ENCODE measurements at regions not wholly inside any gene's neighbourhood (a gene's known extent, or its start where the extent isn't known, plus 50 kb on each side); places are given as distances from the start of the nearest gene placed in this dataset.

DNA sequence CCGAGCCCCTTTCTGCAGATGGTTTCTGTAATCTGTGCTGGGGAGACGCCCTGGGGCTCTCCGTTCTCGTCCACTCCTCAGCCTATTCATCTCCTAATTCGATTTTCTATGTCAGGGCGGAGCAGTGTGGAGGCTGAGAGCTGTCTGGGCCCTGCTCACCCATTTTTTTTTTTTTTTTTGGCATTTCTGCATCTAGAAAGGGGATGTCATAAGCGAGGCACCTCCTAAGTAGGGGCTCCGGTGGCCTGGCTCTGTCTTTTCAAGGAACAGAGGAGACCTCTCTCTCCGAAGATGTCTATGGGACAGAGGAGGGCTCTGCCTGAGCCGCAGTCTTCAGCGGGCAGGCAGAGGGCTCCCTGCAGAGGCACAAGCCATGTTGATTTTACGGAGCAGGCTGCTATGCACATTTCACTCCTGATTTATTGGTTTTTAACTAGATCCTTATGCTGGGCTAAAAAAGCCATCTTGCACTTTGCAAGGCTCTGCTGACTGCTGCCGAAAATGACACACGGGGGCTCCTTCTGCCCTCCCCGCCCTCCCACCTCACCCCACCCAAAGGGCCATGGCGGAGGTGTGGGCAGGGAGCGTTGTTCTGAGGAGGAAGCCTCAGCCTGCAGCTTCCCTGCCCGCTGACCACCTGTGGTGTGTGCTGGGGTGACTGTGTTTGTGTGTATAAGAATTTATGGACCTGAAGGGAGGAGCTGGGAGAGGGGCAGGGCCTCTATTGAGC, 71.0 kb downstream of the FOXD2 start:
- Histone ChIP-seq H3K27ac (ENCODE audit: low read depth, low read length) (no peak overlapping the region), H3K9ac (ENCODE audit: low read depth, low read length) (no peak overlapping the region), H3K4me1 (ENCODE audit: control insufficient read depth, insufficient read depth, low read length) (peaks cover 2% of the 10 kb centered on the region; the same call in 1 of the 2 replicates), H3K9me3 (ENCODE audit: control insufficient read depth, insufficient read depth, low read length) (no peaks in the 10 kb centered on the region), H3K27me3 (ENCODE audit: control insufficient read depth, insufficient read depth, low read length) (peaks cover 81% of the 10 kb centered on the region), H3K4me3 (ENCODE audit: low read depth, low read length) (peak overlapping the region; percentile 58), H3K36me3 (ENCODE audit: control insufficient read depth, insufficient read depth, low read length) (no peaks in the 10 kb centered on the region)

DNA sequence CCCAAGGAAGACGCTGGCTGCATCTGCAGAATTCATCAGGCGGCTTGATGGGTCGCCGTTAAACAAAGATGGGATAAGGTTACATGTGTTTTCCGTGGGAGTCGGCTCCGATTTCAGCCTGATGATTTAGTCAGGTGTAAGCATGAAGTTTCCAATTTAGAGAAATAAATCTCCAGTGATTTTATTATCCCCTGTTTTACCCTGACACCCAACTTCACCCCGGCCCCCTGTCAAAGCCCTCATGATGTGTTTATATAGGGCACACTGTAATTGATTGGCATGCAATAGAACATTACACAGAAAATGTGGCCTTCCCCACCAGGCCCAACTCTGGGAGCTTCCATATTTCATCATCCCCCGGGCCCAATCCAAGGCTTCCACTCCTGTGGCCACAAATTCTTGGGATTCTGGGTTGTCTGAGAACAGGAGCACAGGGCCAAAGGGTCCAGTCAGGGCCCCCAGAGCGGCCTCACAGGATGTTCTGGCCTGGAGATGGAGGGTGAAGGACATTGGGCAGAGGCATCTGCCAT, 72.5 kb downstream of the FOXD2 start:
- peaks cover 80% of the 10 kb centered on the region for H3K27me3 ChIP-seq (ENCODE audit: control insufficient read depth, insufficient read depth, low read length)
- H3K4me3 ChIP-seq (ENCODE audit: low read depth, low read length) = no peak overlapping the region
- H3K4me1 ChIP-seq (ENCODE audit: control insufficient read depth, insufficient read depth, low read length) = peaks cover 2% of the 10 kb centered on the region; the same call in 1 of the 2 replicates
- no peak overlapping the region for H3K27ac ChIP-seq (ENCODE audit: low read depth, low read length)
- no peaks in the 10 kb centered on the region for H3K36me3 ChIP-seq (ENCODE audit: control insufficient read depth, insufficient read depth, low read length)
- no peak overlapping the region for H3K9ac ChIP-seq (ENCODE audit: low read depth, low read length)
- H3K9me3 ChIP-seq (ENCODE audit: control insufficient read depth, insufficient read depth, low read length) = no peaks in the 10 kb centered on the region

GRCh38 chr1:47511825-47512224, 74.0 kb downstream of the FOXD2 start:
- H3K4me1 ChIP-seq (ENCODE audit: control insufficient read depth, insufficient read depth, low read length) = peaks cover 2% of the 10 kb centered on the region; the same call in 1 of the 2 replicates
- H3K9me3 ChIP-seq (ENCODE audit: control insufficient read depth, insufficient read depth, low read length) = no peaks in the 10 kb centered on the region

GRCh38 chr1:47513393-47513792, 75.5 kb downstream of the FOXD2 start:
- no peaks in the 10 kb centered on the region for H3K9me3 ChIP-seq (ENCODE audit: control insufficient read depth, insufficient read depth, low read length)
- no peak overlapping the region for H3K4me3 ChIP-seq (ENCODE audit: low read depth, low read length)
- peaks cover 56% of the 10 kb centered on the region for H3K27me3 ChIP-seq (ENCODE audit: control insufficient read depth, insufficient read depth, low read length)
- no peak overlapping the region for H3K27ac ChIP-seq (ENCODE audit: low read depth, low read length)
- H3K4me1 ChIP-seq (ENCODE audit: control insufficient read depth, insufficient read depth, low read length) = peaks cover 2% of the 10 kb centered on the region; the same call in 1 of the 2 replicates
- H3K9ac ChIP-seq (ENCODE audit: low read depth, low read length) = no peak overlapping the region
- H3K36me3 ChIP-seq (ENCODE audit: control insufficient read depth, insufficient read depth, low read length) = no peaks in the 10 kb centered on the region

More at GRCh38 chr1:47511825-47512224, 74.0 kb downstream of the FOXD2 start:
- H3K27me3 ChIP-seq (ENCODE audit: control insufficient read depth, insufficient read depth, low read length) = peaks cover 65% of the 10 kb centered on the region
- no peak overlapping the region for H3K9ac ChIP-seq (ENCODE audit: low read depth, low read length)
- H3K36me3 ChIP-seq (ENCODE audit: control insufficient read depth, insufficient read depth, low read length) = no peaks in the 10 kb centered on the region
- no peak overlapping the region for H3K27ac ChIP-seq (ENCODE audit: low read depth, low read length)
- H3K4me3 ChIP-seq (ENCODE audit: low read depth, low read length) = no peak overlapping the region

- no peak overlapping the region for H3K27ac ChIP-seq (ENCODE audit: low read depth, low read length)
- H3K27me3 ChIP-seq (ENCODE audit: control insufficient read depth, insufficient read depth, low read length) = peaks cover 48% of the 10 kb centered on the region
- no peaks in the 10 kb centered on the region for H3K9me3 ChIP-seq (ENCODE audit: control insufficient read depth, insufficient read depth, low read length)
- no peak overlapping the region for H3K4me3 ChIP-seq (ENCODE audit: low read depth, low read length)
- H3K36me3 ChIP-seq (ENCODE audit: control insufficient read depth, insufficient read depth, low read length) = no peaks in the 10 kb centered on the region
- no peak overlapping the region for H3K9ac ChIP-seq (ENCODE audit: low read depth, low read length)
- H3K4me1 ChIP-seq (ENCODE audit: control insufficient read depth, insufficient read depth, low read length) = no peaks in the 10 kb centered on the region
Observed at GRCh38 chr1:47514229-47514628, 76.4 kb downstream of the FOXD2 start.

GRCh38 chr1:47515164-47515789, 77.4 kb downstream of the FOXD2 start:
- peaks cover 41% of the 10 kb centered on the region for H3K27me3 ChIP-seq (ENCODE audit: control insufficient read depth, insufficient read depth, low read length)
- H3K9ac ChIP-seq (ENCODE audit: low read depth, low read length) = no peak overlapping the region
- H3K36me3 ChIP-seq (ENCODE audit: control insufficient read depth, insufficient read depth, low read length) = no peaks in the 10 kb centered on the region
- H3K4me1 ChIP-seq (ENCODE audit: control insufficient read depth, insufficient read depth, low read length) = no peaks in the 10 kb centered on the region
- H3K4me3 ChIP-seq (ENCODE audit: low read depth, low read length) = no peak overlapping the region
- H3K9me3 ChIP-seq (ENCODE audit: control insufficient read depth, insufficient read depth, low read length) = no peaks in the 10 kb centered on the region
- H3K27ac ChIP-seq (ENCODE audit: low read depth, low read length) = no peak overlapping the region

DNA sequence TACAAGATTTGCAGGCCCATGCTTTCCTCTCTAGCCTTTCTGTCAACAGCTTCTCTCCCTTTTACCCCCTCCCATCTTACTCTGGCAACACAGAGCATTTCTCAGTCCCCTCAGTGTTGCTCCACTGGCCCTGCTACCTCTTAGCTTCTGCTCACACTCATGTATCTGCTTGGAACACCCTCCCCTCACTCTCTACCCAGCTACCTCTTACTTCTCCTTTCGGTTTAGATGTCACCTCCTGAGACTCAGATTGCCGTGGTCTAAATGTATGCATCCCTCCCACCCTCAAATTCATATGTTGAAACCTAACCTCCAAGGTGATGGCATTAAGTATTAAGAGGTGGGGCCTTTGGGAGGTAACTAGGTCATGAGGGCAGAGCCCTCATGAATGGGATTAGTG, 80.1 kb downstream of the FOXD2 start:
- no peaks in the 10 kb centered on the region for H3K9me3 ChIP-seq (ENCODE audit: control insufficient read depth, insufficient read depth, low read length)
- H3K27me3 ChIP-seq (ENCODE audit: control insufficient read depth, insufficient read depth, low read length) = peaks cover 34% of the 10 kb centered on the region
- H3K4me1 ChIP-seq (ENCODE audit: control insufficient read depth, insufficient read depth, low read length) = peaks cover under 1% of the 10 kb centered on the region; the same call in 1 of the 2 replicates
- no peak overlapping the region for H3K27ac ChIP-seq (ENCODE audit: low read depth, low read length)
- no peak overlapping the region for H3K9ac ChIP-seq (ENCODE audit: low read depth, low read length)
- no peak overlapping the region for H3K4me3 ChIP-seq (ENCODE audit: low read depth, low read length)
- no peaks in the 10 kb centered on the region for H3K36me3 ChIP-seq (ENCODE audit: control insufficient read depth, insufficient read depth, low read length)

DNA sequence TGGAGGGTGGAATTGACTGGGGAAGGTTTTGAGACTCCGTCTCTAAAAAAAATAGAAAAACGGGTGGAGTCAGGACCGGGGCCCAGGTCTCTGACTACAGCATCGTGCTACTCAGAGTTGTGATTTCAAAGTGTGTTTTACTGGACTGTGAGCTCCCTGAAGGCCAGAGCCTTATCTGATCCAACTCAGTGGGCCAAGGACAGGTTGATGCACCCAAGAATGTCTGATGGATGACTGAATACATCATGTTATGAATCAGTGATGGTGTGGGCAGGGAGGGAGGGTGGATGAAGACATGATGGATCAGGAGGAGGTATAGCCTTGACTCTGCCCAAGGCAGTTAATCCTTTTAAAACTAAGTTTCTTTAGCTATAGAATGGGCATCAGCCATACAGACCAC, 81.6 kb downstream of the FOXD2 start:
- H3K9me3 ChIP-seq (ENCODE audit: control insufficient read depth, insufficient read depth, low read length) = no peaks in the 10 kb centered on the region
- H3K27me3 ChIP-seq (ENCODE audit: control insufficient read depth, insufficient read depth, low read length) = peaks cover 34% of the 10 kb centered on the region; the same call in 1 of the 2 replicates
- H3K4me1 ChIP-seq (ENCODE audit: control insufficient read depth, insufficient read depth, low read length) = peaks cover 13% of the 10 kb centered on the region
- no peak overlapping the region for H3K9ac ChIP-seq (ENCODE audit: low read depth, low read length)
- H3K4me3 ChIP-seq (ENCODE audit: low read depth, low read length) = no peak overlapping the region
- no peaks in the 10 kb centered on the region for H3K36me3 ChIP-seq (ENCODE audit: control insufficient read depth, insufficient read depth, low read length)
- no peak overlapping the region for H3K27ac ChIP-seq (ENCODE audit: low read depth, low read length)

GRCh38 chr1:47519971-47520370, 82.1 kb downstream of the FOXD2 start:
- H3K27me3 ChIP-seq (ENCODE audit: control insufficient read depth, insufficient read depth, low read length) = peaks cover 34% of the 10 kb centered on the region; the same call in 1 of the 2 replicates
- no peak overlapping the region for H3K9ac ChIP-seq (ENCODE audit: low read depth, low read length)
- H3K9me3 ChIP-seq (ENCODE audit: control insufficient read depth, insufficient read depth, low read length) = no peaks in the 10 kb centered on the region
- H3K27ac ChIP-seq (ENCODE audit: low read depth, low read length) = no peak overlapping the region
- no peaks in the 10 kb centered on the region for H3K36me3 ChIP-seq (ENCODE audit: control insufficient read depth, insufficient read depth, low read length)
- H3K4me3 ChIP-seq (ENCODE audit: low read depth, low read length) = no peak overlapping the region
- peaks cover 13% of the 10 kb centered on the region for H3K4me1 ChIP-seq (ENCODE audit: control insufficient read depth, insufficient read depth, low read length)

GRCh38 chr1:47521034-47521881, 83.4 kb downstream of the FOXD2 start:
- H3K27me3 ChIP-seq (ENCODE audit: control insufficient read depth, insufficient read depth, low read length) = peaks cover 47% of the 10 kb centered on the region; the same call in 1 of the 2 replicates
- no peak overlapping the region for H3K27ac ChIP-seq (ENCODE audit: low read depth, low read length)
- H3K4me3 ChIP-seq (ENCODE audit: low read depth, low read length) = no peak overlapping the region
- no peaks in the 10 kb centered on the region for H3K36me3 ChIP-seq (ENCODE audit: control insufficient read depth, insufficient read depth, low read length)
- H3K9me3 ChIP-seq (ENCODE audit: control insufficient read depth, insufficient read depth, low read length) = no peaks in the 10 kb centered on the region
- H3K4me1 ChIP-seq (ENCODE audit: control insufficient read depth, insufficient read depth, low read length) = peaks cover 13% of the 10 kb centered on the region
- H3K9ac ChIP-seq (ENCODE audit: low read depth, low read length) = no peak overlapping the region

Data from HUES48 (cell line).